HepG2 (cell line): ENCODE measurements at regions not wholly inside any gene's neighbourhood (a gene's known extent, or its start where the extent isn't known, plus 50 kb on each side); places are given as distances from the start of the nearest gene placed in this dataset.
A peak's percentile ranks its signal among the peaks of the same experiment; 100 is the strongest.

Source experiments
- ATAC-seq: fragments of 200-7000 bp; cut with Tn5 transposase; 3 replicates; pipeline ENCODE4 v1.9.1; 2020; ENCODE audit warnings: mild to moderate bottlenecking, moderate library complexity
- BruUV-seq: library from RNA; stranded (reverse); fragments of 400-500 nt; replicated peaks from 2 replicates; lab custom pipeline; 2021; lab: Mats Ljungman, UMichigan
- CTCF ChIA-PET: fragments of 300-600 bp; formaldehyde crosslinking; extraction: SDS; loops from one replicate; lab custom pipeline; 2021; ENCODE audit warnings: low total read pairs, inconsistent platforms, low intra/inter-chr PET ratio; lab: Yijun Ruan, JAX
- POLR2A ChIA-PET: fragments of 350-600 bp; sonication (Branson Sonifier 250); formaldehyde crosslinking; loops from one replicate; lab custom pipeline; 2020; ENCODE audit warnings: antibody characterized with exemption, inconsistent platforms; lab: Yijun Ruan, JAX
- DNase-seq: peaks from one replicate; pipeline ENCODE4 v3.0.0-alpha.2; 2015; ENCODE audit warnings: low spot score
- FAIRE-seq: peaks from 3 replicates; lab custom pipeline; 2011; peaks lifted over from hg19 to GRCh38; lab: Jason Lieb, UNC
- H2AFZ ChIP-seq: one replicate; pipeline ENCODE4 v1.6.1; 2011; ENCODE audit warnings: low read length, inconsistent platforms
- H3K27ac ChIP-seq: fragments of 300-600 bp; 3 replicates; pipeline ENCODE4 v1.8.0; 2011; ENCODE audit warnings: mixed run types, mild to moderate bottlenecking, mixed read lengths, low read length, inconsistent platforms; ENCODE audit not compliant: insufficient read depth; ENCODE audit errors: extremely low read length
- H3K27me3 ChIP-seq, 2 experiments: fragments of 200-600 bp in 1 of 2; 2 replicates in 1 of 2; 3 replicates in 1 of 2; pipeline versions ENCODE4 v1.6.0 to v1.8.0; 2011; ENCODE audit warnings: low read length in 2 of 2, mild to moderate bottlenecking in 2 of 2, moderate library complexity in 2 of 2, inconsistent platforms in 1 of 2; ENCODE audit not compliant: insufficient read depth in 2 of 2, control insufficient read depth in 1 of 2
- H3K36me3 ChIP-seq, 2 experiments: fragments of 200-600 bp in 1 of 2; replicated peaks in 1 of 2; 2 replicates in 1 of 2; 3 replicates in 1 of 2; pipeline versions ENCODE4 v1.5.1 to v1.8.0; 2011; ENCODE audit warnings: low read length in 2 of 2, inconsistent platforms in 1 of 2; ENCODE audit not compliant: insufficient read depth in 2 of 2, control insufficient read depth in 1 of 2
- H3K4me1 ChIP-seq: 2 replicates; pipeline ENCODE4 v1.5.1; 2012; ENCODE audit warnings: low read length, inconsistent platforms; ENCODE audit not compliant: insufficient read depth
- H3K4me2 ChIP-seq: 2 replicates; pipeline ENCODE4 v1.6.0; 2011; ENCODE audit warnings: low read depth, low read length, inconsistent platforms
- H3K4me3 ChIP-seq, 3 experiments: fragments of 200-600 bp in 1 of 3; sonication (generic), shearing (Covaris generic) in 1 of 3; replicated peaks in 1 of 3; 2 replicates each; pipeline ENCODE4 v1.5.1; 2011 to 2016; ENCODE audit warnings: low read length in 3 of 3, inconsistent platforms in 2 of 3, low read depth in 2 of 3, mild to moderate bottlenecking in 2 of 3, control low read depth in 1 of 3, mixed read lengths in 1 of 3; ENCODE audit not compliant: insufficient read depth in 1 of 3
- H3K79me2 ChIP-seq: one replicate; pipeline ENCODE4 v1.6.1; 2011; ENCODE audit warnings: low read length, inconsistent platforms; ENCODE audit not compliant: insufficient read depth
- H3K9ac ChIP-seq: 2 replicates; pipeline ENCODE4 v1.6.0; 2011; ENCODE audit warnings: mild to moderate bottlenecking, low read depth, low read length, inconsistent platforms; ENCODE audit not compliant: insufficient read depth
- H3K9me3 ChIP-seq: 2 replicates; pipeline ENCODE4 v1.5.1; 2012; ENCODE audit warnings: mild to moderate bottlenecking, low read length
- H4K20me1 ChIP-seq: 2 replicates; pipeline ENCODE4 v1.6.0; 2011; ENCODE audit warnings: inconsistent platforms, mild to moderate bottlenecking, low read length, moderate library complexity; ENCODE audit not compliant: insufficient read depth
- CREB1 ChIP-seq, 2 experiments: fragments of 450-650 bp in 1 of 2; IDR thresholded peaks; 2 replicates each; pipeline ENCODE4 v1.6.1; 2016 to 2017; ENCODE audit warnings: control low read depth in 1 of 2, mild to moderate bottlenecking in 1 of 2, missing compliant biosample characterization in 1 of 2, missing genetic modification characterization in 1 of 2
- WGBS: methylation state at CpG from one replicate; pipeline ENCODE4 v1.1.6; 2017; ENCODE audit warnings: low lambda C conversion rate; 5-methylcytosine and 5-hydroxymethylcytosine counted together
- in situ Hi-C: cut with HindIII; loops from 2 replicates; pipeline ENCODE4 v1.10.0; 2017; ENCODE audit warnings: low pct_unique_long_range_greater_than_20kb; ENCODE audit not compliant: extremely low pct_ligation_motif_present
- intact Hi-C: fragments of 100-400 bp; cut with micrococcal nuclease; formaldehyde crosslinking; loops from one replicate; pipeline ENCODE4 v1.10.0; 2022; ENCODE audit not compliant: unreplicated experiment
- TF ChIP-seq, protein P1 (sequence below): sonication (generic); formaldehyde crosslinking; IDR thresholded peaks from 2 replicates; pipeline ENCODE4 v1.4.0; 2020; ENCODE audit warnings: missing genetic modification reagents

DNA sequence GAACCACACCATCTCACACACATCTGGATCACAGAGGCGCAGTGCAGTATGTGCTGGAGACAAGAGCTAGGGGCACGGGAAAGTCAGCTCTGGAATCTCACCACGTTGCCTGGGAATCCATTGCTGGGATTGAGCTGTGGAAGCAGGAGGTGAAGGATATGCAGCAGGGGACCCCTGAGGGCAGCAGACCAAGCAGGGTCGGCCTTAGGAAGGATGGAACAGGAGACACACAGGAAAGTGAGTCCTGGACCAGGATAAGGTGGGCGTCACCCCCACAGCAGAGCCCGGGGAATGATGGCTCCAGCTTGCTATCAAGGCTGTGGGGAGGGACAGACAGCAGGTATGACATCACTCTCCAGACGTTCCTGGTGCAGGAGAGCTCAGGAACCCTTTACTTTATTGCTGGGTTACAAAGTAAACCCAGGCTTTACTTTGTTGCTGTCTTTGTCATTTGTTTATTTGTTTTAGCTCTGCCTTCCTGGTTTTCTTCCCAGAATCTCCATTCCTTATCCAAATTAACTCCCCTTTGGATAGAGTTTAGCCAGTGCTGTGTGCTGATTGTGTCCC is 329.8 kb upstream of the MYT1L start:
- Histone ChIP-seq H3K79me2 (no peaks in the 10 kb centered on the region), H2AFZ (no peak overlapping the region), H3K27me3 (peaks cover 7 to 49% of the 10 kb centered on the region in 2 experiments), H3K4me2 (no peak overlapping the region), H4K20me1 (no peaks in the 10 kb centered on the region; the same call in 1 of the 2 replicates), H3K9me3 (peaks cover 6% of the 10 kb centered on the region; the same call in 1 of the 2 replicates), H3K4me3 (no peak overlapping the region), H3K36me3 (no peaks in the 10 kb centered on the region), H3K9ac (no peak overlapping the region), H3K27ac (no peak overlapping the region), H3K4me1 (peaks cover 13% of the 10 kb centered on the region)
- POLR2A ChIA-PET: no interaction called here
- CTCF ChIA-PET: no interaction called here
- DNase-seq (no peak), FAIRE-seq (no peak), ATAC-seq (no peak)
- WGBS: 7% methylated on average over 6 of the region's 7 CpGs
- in situ Hi-C loops: no loop called here
- no TSS peak for BruUV-seq
- intact Hi-C loops: no loop called here
- TF ChIP-seq, protein P1, sequence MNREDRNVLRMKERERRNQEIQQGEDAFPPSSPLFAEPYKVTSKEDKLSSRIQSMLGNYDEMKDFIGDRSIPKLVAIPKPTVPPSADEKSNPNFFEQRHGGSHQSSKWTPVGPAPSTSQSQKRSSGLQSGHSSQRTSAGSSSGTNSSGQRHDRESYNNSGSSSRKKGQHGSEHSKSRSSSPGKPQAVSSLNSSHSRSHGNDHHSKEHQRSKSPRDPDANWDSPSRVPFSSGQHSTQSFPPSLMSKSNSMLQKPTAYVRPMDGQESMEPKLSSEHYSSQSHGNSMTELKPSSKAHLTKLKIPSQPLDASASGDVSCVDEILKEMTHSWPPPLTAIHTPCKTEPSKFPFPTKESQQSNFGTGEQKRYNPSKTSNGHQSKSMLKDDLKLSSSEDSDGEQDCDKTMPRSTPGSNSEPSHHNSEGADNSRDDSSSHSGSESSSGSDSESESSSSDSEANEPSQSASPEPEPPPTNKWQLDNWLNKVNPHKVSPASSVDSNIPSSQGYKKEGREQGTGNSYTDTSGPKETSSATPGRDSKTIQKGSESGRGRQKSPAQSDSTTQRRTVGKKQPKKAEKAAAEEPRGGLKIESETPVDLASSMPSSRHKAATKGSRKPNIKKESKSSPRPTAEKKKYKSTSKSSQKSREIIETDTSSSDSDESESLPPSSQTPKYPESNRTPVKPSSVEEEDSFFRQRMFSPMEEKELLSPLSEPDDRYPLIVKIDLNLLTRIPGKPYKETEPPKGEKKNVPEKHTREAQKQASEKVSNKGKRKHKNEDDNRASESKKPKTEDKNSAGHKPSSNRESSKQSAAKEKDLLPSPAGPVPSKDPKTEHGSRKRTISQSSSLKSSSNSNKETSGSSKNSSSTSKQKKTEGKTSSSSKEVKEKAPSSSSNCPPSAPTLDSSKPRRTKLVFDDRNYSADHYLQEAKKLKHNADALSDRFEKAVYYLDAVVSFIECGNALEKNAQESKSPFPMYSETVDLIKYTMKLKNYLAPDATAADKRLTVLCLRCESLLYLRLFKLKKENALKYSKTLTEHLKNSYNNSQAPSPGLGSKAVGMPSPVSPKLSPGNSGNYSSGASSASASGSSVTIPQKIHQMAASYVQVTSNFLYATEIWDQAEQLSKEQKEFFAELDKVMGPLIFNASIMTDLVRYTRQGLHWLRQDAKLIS (CRISPR knock-in tag): no peak
- TF ChIP-seq CREB1 (IDR thresholded peaks at IDR 0.05): 0 out of 2 replicates have a peak, but pooled peaks have one; percentile 6
- no peak for TF ChIP-seq CREB1 (CRISPR knock-in tag; IDR thresholded peaks at IDR 0.05)
